Stimulated activated naive CD8-positive, alpha-beta T cell treated with anti-CD3 and anti-CD28 coated beads, Interleukin-15, amount 100 ng/mL, for 72 hours (primary cell): ENCODE measurements at regions not wholly inside any gene's neighbourhood (a gene's known extent, or its start where the extent isn't known, plus 50 kb on each side); places are given as distances from the start of the nearest gene placed in this dataset.

Experiments
- ATAC-seq: fragments of 150-1000 bp; cut with Tn5 transposase; 2 replicates; pipeline ENCODE4 v1.10.0; 2021; ENCODE audit warnings: mild to moderate bottlenecking, moderate library complexity
- DNase-seq, 2 donors: peaks; one replicate each; pipeline ENCODE4 v3.0.0; 2021 to 2022
- H3K27ac Mint-ChIP-seq, 2 donors: one replicate each; pipeline ENCODE4 v1.8.0; 2022; ENCODE audit warnings: mild to moderate bottlenecking in 2 of 2, mixed read lengths in 2 of 2, moderate library complexity in 2 of 2
- H3K27me3 Mint-ChIP-seq: one replicate; pipeline ENCODE4 v1.8.0; 2022; ENCODE audit warnings: mixed read lengths
- H3K4me1 Mint-ChIP-seq: one replicate; pipeline ENCODE4 v1.8.0; 2022; ENCODE audit warnings: mild to moderate bottlenecking, mixed read lengths
- H3K4me3 Mint-ChIP-seq, 2 donors: one replicate each; pipeline ENCODE4 v1.8.0; 2022; ENCODE audit warnings: mild to moderate bottlenecking in 2 of 2, mixed read lengths in 2 of 2, moderate library complexity in 1 of 2
- H3K9me3 Mint-ChIP-seq, 2 donors: one replicate each; pipeline ENCODE4 v1.8.0; 2022; ENCODE audit warnings: mixed read lengths in 2 of 2

DNA sequence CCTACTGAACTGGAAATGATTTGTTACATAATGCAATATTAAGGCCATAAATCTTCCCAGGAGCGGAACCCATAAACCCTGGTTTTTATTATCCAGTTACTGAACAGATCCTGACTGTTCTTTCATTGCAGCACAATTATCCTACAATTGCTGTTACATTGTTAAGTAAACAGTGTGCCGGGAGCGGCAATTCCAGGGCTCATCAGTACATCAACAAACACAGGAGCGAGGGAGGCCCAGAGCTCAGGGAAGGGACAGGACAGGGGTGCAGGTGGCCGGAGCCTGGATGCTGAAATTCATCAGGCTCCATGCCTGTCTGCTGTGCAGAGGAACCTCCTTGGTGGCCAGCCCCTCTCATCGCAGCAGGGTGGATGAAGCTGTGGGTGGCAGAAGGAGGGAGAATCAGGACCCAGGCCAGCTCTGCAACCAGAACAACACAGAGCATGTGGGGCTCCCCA is 544.7 kb downstream of the NPHP4 start:
- no peak for ATAC-seq
- Mint-ChIP-seq H3K4me1 (peaks cover 6% of the 10 kb centered on the region), H3K27me3 (no peaks in the 10 kb centered on the region), H3K9me3 (no peaks in the 10 kb centered on the region), H3K4me3 (no peak overlapping the region), H3K27ac (no peak overlapping the region)
- DNase-seq = no peak

DNA sequence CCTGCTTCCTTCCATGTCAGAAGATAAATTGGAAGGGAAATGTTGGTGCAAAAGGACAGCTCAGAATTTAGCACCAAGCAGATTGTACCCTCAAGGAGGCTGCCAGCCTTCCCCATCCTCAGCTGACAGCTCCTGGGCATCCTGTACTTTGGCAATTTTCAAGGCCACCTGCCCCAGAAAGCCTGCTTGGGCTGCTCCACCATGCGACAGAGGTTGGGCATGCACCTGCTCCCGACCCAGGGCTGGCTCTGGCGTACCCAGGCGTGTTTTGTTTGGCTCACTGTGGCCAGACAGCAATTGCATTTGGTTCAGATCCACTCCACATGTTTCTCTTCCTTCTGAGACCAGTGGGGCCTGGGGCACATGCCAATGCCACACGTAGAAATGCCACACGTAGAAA is 547.8 kb downstream of the NPHP4 start:
- Mint-ChIP-seq H3K27me3 (no peaks in the 10 kb centered on the region), H3K4me3 (no peak overlapping the region), H3K27ac (no peak overlapping the region), H3K9me3 (peaks cover 4 to 9% of the 10 kb centered on the region in 2 donors), H3K4me1 (peaks cover 6% of the 10 kb centered on the region)
- ATAC-seq (no peak), DNase-seq (no peak)

DNA sequence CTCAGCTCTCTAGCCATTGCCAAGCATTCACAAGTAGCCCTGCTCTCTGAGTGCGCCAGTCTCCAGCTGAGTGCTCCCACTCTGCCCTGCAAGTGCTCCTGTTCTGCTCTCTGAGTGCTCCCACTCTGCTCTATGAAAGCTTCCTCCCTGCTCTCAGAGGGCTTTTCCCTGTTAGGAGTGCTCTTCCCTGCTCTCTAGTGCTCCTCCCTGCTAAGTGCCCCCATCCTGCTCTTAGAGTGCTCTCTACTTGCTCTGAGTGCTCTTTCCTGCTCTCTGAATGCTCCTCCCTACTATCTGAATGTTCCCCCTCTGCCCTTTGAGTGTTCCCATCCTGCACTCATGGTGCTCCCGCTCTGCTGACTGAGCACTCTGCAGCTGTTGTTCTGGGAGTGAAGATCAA is 555.4 kb downstream of the NPHP4 start:
- ATAC-seq (no peak), DNase-seq (no peak)
- H3K9me3 Mint-ChIP-seq = peaks cover 23 to 38% of the 10 kb centered on the region in 2 donors
- H3K27me3 Mint-ChIP-seq = no peaks in the 10 kb centered on the region
- H3K4me3 Mint-ChIP-seq = no peak overlapping the region
- no peak overlapping the region for H3K27ac Mint-ChIP-seq
- H3K4me1 Mint-ChIP-seq = no peaks in the 10 kb centered on the region

DNA sequence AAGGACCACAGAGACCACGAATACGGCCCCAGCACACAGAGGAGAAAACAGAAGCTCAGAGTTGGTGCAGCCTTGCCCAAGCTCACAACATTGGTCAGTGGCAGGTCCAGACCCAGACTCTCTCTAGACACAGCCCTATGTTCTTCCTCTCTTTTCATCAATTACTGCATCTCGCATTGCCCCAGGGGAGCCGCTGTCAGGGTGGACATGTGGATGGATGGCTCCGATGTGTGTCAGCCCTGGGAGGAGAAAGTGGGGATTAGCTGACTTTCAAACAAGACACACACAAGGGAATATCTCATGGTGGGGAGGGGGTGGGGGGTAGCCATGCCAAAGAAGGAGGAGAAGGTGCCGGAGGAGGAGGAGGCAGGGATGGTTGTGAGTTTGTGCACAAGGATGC is 556.8 kb downstream of the NPHP4 start:
- Mint-ChIP-seq H3K9me3 (peaks cover 23 to 38% of the 10 kb centered on the region in 2 donors), H3K4me3 (no peak overlapping the region), H3K4me1 (peaks cover 10% of the 10 kb centered on the region), H3K27me3 (no peaks in the 10 kb centered on the region), H3K27ac (no peak overlapping the region)
- no peak for DNase-seq
- no peak for ATAC-seq

DNA sequence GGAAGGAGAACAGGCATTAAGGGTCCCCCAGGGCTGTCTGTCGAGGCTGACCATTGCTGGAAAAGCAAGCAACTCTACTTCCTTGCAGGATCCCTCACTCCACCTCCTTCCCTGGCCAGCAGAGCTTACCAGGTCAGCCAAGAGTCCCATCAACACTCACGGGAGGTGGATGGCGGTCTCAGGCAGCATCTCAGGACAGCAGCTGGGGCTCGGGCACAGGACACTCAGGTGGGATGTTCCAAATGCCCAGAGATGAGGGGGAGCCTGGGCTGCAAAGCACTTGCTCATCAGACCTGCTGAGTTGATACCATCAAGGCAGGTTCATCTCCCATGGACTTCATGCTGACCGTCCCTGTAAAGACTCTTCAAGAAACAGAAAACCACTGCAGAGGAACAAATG is 559.8 kb downstream of the NPHP4 start:
- H3K9me3 Mint-ChIP-seq = peaks cover 8 to 9% of the 10 kb centered on the region in 2 donors
- DNase-seq = no peak
- no peak overlapping the region for H3K27ac Mint-ChIP-seq
- no peak for ATAC-seq
- H3K27me3 Mint-ChIP-seq = no peaks in the 10 kb centered on the region
- no peak overlapping the region for H3K4me3 Mint-ChIP-seq
- peaks cover 27% of the 10 kb centered on the region for H3K4me1 Mint-ChIP-seq

DNA sequence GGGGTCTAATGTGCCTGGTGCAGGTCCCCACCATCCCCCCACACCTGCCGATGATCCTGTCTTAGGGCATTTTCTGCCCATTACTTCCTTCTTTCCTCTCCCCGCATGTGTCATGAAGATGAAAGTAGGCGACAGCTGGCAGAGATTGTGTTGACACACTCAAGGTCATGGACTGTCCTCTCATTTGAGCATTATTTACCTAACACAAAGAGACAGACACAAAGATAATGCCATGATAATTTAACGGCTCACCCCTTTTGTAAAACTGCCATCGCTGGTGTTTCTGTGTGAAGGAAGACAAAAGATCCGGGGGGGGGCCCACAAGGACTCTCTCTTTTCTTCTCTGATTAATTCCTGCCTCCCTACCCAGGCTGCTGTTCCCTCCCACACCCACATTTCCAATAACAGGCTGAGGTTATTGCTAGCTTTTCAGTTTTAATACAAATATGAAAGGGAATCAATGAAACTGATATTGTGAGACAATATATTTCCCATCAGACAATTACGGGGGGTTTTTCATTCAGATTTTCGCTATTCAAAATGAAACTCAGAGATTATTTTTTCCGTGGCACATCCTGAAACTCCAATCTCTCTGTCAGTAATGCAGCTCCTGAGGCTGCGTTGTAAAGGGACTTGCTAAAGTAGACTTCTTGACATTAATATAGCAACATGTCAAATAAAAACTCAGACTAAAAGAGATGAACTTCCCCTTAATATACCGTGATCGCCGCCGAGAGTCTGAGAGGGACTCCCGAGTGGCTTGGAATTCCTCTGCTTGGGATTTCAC is 561.1 kb downstream of the NPHP4 start:
- DNase-seq (no peak), ATAC-seq (no peak)
- Mint-ChIP-seq H3K27me3 (no peaks in the 10 kb centered on the region), H3K4me1 (peaks cover 27% of the 10 kb centered on the region), H3K27ac (peak overlapping the region in 1 of 2 donors; percentile 39), H3K4me3 (peak overlapping the region in 1 of 2 donors; percentile 14), H3K9me3 (no peaks in the 10 kb centered on the region)

DNA sequence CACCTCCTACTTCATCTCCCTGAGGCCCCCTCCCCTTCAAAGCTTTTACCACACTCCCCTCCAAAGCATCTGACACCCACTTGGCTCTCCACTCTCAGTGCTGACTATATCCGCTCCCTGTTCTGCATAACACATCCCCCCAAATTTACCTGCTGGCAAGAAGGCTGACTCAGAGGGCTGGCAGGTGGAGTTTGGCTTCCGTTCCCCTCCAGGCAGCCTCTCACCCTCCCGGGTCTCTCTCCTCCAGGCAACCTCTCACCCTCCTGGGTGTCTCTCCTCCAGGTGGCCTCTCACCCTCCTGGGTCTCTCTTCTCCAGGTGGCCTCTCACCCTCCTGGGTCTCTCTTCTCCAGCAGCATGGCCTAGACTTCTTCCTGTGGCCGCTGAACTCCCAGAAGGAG is 562.1 kb downstream of the NPHP4 start:
- DNase-seq = no peak
- Mint-ChIP-seq H3K27me3 (no peaks in the 10 kb centered on the region), H3K4me1 (peaks cover 27% of the 10 kb centered on the region), H3K4me3 (no peak overlapping the region), H3K9me3 (no peaks in the 10 kb centered on the region), H3K27ac (no peak overlapping the region)
- no peak for ATAC-seq

DNA sequence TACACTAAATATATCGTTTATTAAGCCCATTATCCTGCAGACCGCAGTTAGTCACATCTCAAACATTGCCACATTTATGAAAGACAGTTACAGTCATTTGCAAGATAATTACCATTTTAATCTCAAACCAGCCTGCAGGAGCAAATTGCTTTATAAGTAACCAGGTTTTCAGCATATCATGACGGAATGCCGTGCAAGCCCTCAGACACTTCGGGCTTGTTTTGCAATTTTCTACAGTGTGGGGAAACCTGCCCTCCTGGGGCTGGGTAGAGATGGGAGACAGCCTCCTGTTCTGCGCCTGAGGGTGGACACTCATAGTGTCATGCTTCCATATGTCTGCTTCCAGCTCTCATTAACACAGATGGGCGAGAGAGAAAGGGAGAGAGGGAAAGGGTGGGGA is 563.9 kb downstream of the NPHP4 start:
- DNase-seq (no peak), ATAC-seq (no peak)
- H3K27me3 Mint-ChIP-seq = no peaks in the 10 kb centered on the region
- H3K9me3 Mint-ChIP-seq = no peaks in the 10 kb centered on the region
- peak overlapping the region in 1 of 2 donors; percentile 17 for H3K27ac Mint-ChIP-seq
- H3K4me1 Mint-ChIP-seq = peaks cover 33% of the 10 kb centered on the region
- no peak overlapping the region for H3K4me3 Mint-ChIP-seq

DNA sequence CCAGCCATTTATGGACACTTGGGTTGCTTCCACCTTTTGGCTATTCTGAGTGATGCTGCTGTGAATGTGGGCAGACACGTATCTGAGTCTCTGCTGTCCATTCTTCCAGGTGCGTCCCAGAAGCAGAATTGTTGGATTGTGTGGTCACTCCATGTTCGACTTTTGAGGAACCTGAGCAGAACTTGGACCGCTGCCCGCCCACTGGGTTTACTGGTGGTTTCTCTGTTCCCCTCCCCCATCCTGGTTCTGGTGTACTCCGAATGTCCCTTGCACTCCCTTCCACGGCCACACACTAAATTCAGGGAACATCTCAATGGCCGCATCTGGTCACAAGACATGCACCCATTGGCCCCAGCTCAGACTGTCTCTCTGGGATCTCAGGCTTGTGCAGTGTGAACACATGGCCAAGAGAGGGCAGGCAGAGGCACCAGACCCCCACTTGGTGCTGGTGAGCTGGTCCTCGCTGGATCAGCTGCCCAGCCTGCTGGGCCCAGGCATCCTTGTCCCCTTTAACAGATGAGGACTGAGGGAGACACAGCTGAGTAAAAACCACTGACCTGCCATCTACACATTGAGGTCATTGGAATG is 565.1 kb downstream of the NPHP4 start:
- Mint-ChIP-seq H3K9me3 (no peaks in the 10 kb centered on the region), H3K4me3 (no peak overlapping the region), H3K4me1 (peaks cover 45% of the 10 kb centered on the region), H3K27ac (no peak overlapping the region), H3K27me3 (no peaks in the 10 kb centered on the region)
- ATAC-seq = no peak
- no peak for DNase-seq

DNA sequence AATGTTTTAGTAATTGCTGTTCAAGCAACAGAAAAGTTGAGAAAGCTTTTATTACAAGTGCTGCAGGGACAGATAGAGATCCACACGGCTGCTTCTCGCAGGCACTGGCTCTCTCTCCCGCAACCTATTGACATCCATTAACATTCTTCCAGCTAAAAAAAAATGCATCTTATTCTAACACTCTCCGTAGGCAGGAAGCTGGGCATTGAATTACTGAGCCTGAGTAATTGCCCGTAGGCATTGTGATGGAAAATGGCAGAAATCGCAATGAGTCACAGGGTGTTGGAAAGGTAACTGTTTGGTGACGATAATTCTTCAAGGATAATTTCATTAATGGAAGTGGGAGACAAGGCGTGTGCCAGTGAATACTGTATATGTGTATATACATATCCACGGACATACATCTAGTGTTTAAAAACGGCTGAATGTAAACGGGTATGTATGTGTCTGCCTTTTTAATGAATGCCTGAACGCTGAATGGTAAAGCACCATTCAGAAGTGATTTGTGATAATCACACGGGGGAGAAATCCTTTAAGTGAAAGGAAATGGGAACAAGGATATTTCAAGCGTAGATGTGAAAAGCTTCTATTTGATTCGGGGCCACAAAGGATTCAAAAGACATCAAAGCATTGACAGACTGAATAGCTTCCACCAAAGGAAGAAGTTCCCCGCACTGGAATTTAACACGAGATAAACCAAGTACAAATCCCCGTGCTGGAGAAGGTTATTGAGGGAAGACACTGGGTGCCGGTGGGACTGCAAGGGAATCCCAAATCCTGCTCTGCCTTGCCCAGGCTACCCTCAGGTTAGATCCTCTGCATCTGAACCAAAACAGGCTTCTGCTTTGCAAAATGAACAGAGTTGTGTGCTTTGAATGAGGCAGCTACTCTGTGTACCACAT is 567.2 kb downstream of the NPHP4 start:
- Mint-ChIP-seq H3K27ac (no peak overlapping the region), H3K4me1 (peaks cover 37% of the 10 kb centered on the region), H3K4me3 (no peak overlapping the region), H3K27me3 (no peaks in the 10 kb centered on the region), H3K9me3 (no peaks in the 10 kb centered on the region)
- DNase-seq (no peak), ATAC-seq (no peak)

DNA sequence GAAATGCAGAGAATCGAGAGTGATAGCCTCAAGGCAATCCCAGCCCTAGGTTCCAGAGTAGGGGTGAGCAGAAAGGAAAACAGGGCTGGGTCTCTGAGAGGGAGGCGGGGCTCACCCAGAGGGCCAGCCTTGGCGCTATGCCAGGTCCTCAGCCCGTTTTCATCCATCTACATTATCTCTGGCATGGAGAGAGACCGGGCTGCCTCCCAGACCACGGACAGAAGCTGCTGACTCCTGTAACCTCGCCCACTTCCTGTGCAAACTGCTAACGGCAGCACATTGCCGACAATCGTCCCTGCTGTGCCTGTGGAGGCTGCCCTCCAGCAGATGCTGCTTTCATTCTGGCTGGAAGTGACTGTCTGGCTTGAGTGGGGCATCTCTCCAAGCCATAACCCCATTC is 569.1 kb downstream of the NPHP4 start:
- peak; percentile 87 for ATAC-seq
- H3K4me3 Mint-ChIP-seq = peak overlapping the region; percentile 10 to 65
- H3K4me1 Mint-ChIP-seq = peaks cover 23% of the 10 kb centered on the region
- DNase-seq = peak; percentile 26 to 29
- peak overlapping the region in 1 of 2 donors; percentile 92 for H3K27ac Mint-ChIP-seq
- H3K27me3 Mint-ChIP-seq = no peaks in the 10 kb centered on the region
- H3K9me3 Mint-ChIP-seq = no peaks in the 10 kb centered on the region

DNA sequence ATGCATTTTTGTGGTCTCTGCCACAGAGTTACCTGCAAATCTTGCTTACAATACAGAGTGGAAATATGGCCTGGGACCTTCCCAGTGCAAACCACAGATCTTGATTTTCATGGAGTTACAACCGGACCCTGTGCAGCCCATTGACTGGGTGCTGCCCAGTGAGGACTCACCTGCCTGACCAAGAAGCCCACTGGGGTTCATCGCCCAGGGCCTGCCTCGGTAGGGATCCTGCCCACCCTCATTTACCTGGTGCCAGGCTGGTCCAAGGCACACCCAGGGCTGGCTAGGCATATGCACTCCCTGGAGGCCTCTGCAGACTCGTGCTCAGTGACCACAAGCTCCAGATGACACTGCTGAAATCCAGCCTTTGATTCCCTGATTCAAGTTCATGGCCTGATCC is 572.7 kb downstream of the NPHP4 start:
- no peak for ATAC-seq
- Mint-ChIP-seq H3K4me1 (peaks cover 29% of the 10 kb centered on the region), H3K4me3 (no peak overlapping the region), H3K27me3 (no peaks in the 10 kb centered on the region), H3K9me3 (no peaks in the 10 kb centered on the region), H3K27ac (no peak overlapping the region)
- no peak for DNase-seq

DNA sequence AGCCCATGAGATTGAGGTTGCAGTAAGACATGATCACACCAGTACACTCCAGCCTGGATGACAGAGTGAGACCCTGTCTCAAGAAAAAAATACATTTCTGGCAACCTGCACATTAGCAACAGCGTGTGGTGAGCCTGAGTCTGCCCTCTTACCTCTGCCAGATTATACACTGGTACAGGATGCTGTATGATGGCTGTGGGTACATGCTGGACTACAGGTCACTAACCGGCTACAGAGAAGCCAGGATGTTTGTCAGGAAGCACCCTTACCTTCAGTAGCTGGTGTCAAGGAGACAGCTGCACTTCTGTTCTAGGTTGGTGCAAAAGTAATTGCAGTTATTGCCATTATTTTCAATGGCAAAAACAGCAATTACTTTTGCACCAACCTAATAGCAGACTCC is 575.7 kb downstream of the NPHP4 start:
- ATAC-seq = no peak
- no peak for DNase-seq
- no peaks in the 10 kb centered on the region for H3K9me3 Mint-ChIP-seq

DNA sequence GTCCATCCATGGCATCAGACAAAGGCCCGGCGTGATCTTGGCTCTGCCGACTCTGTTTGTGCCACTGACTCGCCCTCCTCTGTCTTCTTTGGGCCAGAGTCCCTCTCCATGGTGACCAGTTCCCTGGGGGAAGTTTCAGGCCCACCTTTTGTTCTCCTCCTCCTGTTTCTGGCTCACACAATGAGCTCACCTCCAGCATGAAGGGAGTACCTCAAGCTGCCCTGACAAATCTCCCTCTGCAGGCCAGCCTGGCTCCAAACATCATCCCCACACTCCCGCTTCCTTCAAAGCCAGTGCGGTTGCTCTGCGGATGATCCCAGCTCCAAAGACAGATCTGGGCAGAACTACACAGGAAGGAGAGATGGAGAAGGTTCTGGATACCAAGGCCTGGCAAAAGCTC is 576.6 kb downstream of the NPHP4 start:
- H3K27ac Mint-ChIP-seq = no peak overlapping the region
- no peaks in the 10 kb centered on the region for H3K27me3 Mint-ChIP-seq
- peaks cover 6% of the 10 kb centered on the region for H3K4me1 Mint-ChIP-seq
- H3K4me3 Mint-ChIP-seq = no peak overlapping the region
- ATAC-seq = no peak
- no peak for DNase-seq
- H3K9me3 Mint-ChIP-seq = no peaks in the 10 kb centered on the region

More for the DNA sequence above, 575.7 kb downstream of the NPHP4 start:
- no peaks in the 10 kb centered on the region for H3K27me3 Mint-ChIP-seq
- no peak overlapping the region for H3K27ac Mint-ChIP-seq
- H3K4me1 Mint-ChIP-seq = peaks cover 6% of the 10 kb centered on the region
- H3K4me3 Mint-ChIP-seq = no peak overlapping the region

DNA sequence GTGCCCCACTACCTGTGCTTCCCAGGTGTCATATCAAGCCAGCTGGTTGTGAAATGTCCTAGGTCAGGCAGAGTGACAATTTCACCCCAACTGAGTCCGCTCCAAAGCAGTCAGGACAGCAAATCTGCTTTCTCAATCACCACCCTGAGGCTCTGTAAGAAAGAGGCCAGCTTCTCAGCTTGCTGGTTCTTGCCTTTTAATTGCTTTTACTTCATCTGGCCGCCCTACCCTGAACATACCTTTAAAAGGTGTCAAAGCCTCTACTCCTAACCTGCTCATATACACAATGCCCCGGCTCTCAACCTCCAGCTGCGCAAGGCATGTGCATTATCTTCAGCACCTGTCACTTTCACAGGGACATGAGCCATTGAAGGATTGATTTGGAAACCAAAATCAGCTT is 581.6 kb downstream of the NPHP4 start:
- Mint-ChIP-seq H3K27me3 (no peaks in the 10 kb centered on the region), H3K4me1 (peaks cover under 1% of the 10 kb centered on the region), H3K27ac (no peak overlapping the region), H3K4me3 (no peak overlapping the region), H3K9me3 (peaks cover 11 to 25% of the 10 kb centered on the region in 2 donors)
- ATAC-seq (no peak), DNase-seq (no peak)

DNA sequence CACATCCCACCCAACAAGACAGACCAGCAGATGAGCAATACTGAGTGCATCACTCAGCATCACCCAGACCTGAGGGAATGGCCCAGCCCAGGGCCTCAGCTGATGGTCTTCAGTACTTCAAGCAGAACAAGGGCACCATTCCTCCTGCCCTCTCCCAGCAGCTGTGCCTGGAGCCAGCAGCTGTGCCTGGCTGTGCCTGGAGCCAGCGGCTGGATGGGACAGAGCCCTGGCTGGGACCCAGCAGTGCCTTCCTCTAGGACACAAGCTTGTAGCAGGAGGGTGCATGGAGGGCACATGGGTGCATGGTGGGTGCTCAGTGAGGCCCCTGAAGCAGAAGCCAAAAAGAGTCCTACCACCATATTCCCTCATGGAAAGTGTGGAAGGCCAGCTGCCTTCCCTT is 583.8 kb downstream of the NPHP4 start:
- Mint-ChIP-seq H3K27ac (no peak overlapping the region), H3K4me1 (no peaks in the 10 kb centered on the region)

More for the DNA sequence above, 583.8 kb downstream of the NPHP4 start:
- no peak for DNase-seq
- Mint-ChIP-seq H3K4me3 (no peak overlapping the region), H3K9me3 (peaks cover 11 to 25% of the 10 kb centered on the region in 2 donors), H3K27me3 (no peaks in the 10 kb centered on the region)
- no peak for ATAC-seq
